AG04449 (cell line): ENCODE measurements at regions not wholly inside any gene's neighbourhood (a gene's known extent, or its start where the extent isn't known, plus 50 kb on each side); places are given as distances from the start of the nearest gene placed in this dataset.

Source experiments
- CTCF ChIA-PET: fragments of 350-600 bp; formaldehyde crosslinking; extraction: SDS; loops from one replicate; lab custom pipeline; 2021; ENCODE audit warnings: antibody characterized with exemption; lab: Yijun Ruan, JAX
- POLR2A ChIA-PET: fragments of 400-600, 350-600 bp; formaldehyde crosslinking; extraction: SDS; loops from one replicate; lab custom pipeline; 2020; ENCODE audit warnings: antibody characterized with exemption, inconsistent platforms; lab: Yijun Ruan, JAX
- DNase-seq: peaks from one replicate; pipeline ENCODE4 v3.0.0-alpha.2; 2010; ENCODE audit warnings: low read depth, low spot score
- H3K4me3 ChIP-seq: 2 replicates; pipeline ENCODE4 v1.5.1; 2011; ENCODE audit warnings: low read depth, mild to moderate bottlenecking, control low read depth, low read length
- TF ChIP-seq, protein P1 (sequence below): IDR thresholded peaks from one replicate; pipeline ENCODE4 v1.5.1; 2011; ENCODE audit warnings: mild to moderate bottlenecking, moderate library complexity, low read length, control low read depth, inconsistent platforms; ENCODE audit not compliant: insufficient read depth; ENCODE audit errors: missing control alignments

DNA sequence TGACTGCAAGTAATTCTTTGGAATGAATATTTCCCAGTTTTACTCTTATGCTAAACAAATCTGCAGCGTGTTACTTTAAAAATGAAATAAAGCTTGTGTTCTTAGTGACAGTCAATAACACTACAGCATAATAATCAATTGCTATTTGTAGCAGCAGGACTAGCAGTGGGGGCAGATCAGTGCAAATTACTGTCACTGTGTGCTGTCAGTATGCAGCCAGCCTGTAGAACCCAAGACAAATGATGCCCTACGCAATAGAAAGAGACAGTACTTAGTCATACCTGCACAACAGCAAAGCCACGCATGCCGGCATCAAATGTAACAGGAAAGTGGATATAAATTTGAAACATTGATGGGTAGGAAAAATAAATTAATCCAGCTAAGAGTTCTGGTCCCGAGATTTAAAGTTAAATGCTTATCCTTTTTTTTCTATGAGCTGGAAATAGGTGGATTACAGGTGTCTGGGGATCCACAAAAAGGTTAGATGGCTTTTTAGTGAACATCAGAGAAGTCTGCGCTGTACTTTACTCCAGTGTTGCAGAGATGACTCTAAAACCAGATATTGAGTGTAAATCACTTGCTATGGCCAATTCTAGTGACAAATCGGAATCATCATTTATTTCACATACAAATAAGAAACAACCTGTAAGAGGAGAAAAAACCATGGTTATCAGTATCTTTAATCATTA, 812.4 kb upstream of the ZEB2 start:
- TF ChIP-seq, protein P1, sequence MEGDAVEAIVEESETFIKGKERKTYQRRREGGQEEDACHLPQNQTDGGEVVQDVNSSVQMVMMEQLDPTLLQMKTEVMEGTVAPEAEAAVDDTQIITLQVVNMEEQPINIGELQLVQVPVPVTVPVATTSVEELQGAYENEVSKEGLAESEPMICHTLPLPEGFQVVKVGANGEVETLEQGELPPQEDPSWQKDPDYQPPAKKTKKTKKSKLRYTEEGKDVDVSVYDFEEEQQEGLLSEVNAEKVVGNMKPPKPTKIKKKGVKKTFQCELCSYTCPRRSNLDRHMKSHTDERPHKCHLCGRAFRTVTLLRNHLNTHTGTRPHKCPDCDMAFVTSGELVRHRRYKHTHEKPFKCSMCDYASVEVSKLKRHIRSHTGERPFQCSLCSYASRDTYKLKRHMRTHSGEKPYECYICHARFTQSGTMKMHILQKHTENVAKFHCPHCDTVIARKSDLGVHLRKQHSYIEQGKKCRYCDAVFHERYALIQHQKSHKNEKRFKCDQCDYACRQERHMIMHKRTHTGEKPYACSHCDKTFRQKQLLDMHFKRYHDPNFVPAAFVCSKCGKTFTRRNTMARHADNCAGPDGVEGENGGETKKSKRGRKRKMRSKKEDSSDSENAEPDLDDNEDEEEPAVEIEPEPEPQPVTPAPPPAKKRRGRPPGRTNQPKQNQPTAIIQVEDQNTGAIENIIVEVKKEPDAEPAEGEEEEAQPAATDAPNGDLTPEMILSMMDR: no peak
- POLR2A ChIA-PET: no interaction called here
- no peak for DNase-seq
- H3K4me3 ChIP-seq: no peak overlapping the region
- CTCF ChIA-PET: interaction anchor here (0.6 kb wide), 1 partner anchor 400 kb away, joined by 4 read pairs; no protein-coding TSS in a partner anchor

DNA sequence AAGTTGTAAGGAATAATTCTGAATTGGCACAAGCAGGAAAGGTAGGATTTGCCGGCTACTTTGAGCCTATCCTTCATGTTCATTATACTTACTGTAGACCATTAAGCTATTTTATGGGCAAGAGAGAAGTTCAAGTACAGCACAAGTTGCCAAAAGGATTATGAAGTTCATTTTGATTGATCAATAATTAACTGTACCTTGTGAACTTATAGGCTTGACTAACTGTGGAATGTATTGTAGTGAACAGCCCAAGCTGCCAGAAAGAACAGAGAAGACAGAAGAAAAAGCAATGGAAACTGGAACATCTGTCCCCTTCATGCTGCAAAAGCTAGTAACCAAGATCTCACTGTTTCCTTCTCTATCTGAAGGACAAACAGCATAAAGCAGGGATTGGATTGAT, 810.1 kb upstream of the ZEB2 start:
- ChIA-PET CTCF (no interaction called here), POLR2A (no interaction called here)
- H3K4me3 ChIP-seq: no peak overlapping the region
- TF ChIP-seq, protein P1: no peak
- no peak for DNase-seq

DNA sequence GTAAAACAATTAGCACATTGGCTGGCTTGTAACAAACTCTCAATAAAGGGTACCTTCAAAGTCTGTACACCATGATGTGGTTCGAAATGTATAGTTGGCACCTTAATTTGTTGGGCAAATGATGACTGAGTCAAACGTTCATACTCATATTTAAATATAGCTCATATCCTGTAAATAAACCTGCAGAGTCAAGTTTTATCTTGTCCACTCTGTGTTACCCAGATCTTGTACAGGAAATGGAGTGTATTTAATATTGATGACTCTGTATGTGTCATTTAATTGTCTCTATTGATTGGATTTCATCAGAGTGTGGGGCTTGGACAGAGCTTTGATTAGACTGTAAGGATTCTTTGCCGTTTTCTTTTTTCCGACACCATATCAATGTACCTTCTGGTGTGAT, 805.6 kb upstream of the ZEB2 start:
- TF ChIP-seq, protein P1: no peak
- CTCF ChIA-PET: no interaction called here
- POLR2A ChIA-PET: no interaction called here
- no peak for DNase-seq
- no peak overlapping the region for H3K4me3 ChIP-seq

DNA sequence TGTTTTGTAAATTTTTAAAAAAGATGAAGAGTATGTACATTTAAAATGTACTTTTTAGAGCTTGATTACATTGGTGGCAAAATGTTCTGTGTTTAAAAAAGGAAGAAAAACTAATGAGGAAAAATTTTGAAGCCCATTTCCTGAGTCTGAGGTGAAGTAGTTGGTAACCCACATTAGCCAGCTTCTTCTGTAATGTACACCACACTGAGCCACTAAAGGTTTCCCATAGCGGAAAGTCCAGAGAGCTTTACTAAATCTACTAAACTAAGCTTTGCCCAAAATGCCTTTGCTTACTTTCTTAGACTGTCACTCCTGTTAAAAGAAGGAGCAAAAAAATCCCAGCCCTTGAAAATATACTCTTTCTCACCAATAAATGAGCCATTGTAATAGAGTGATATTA, 804.8 kb upstream of the ZEB2 start:
- CTCF ChIA-PET: no interaction called here

DNA sequence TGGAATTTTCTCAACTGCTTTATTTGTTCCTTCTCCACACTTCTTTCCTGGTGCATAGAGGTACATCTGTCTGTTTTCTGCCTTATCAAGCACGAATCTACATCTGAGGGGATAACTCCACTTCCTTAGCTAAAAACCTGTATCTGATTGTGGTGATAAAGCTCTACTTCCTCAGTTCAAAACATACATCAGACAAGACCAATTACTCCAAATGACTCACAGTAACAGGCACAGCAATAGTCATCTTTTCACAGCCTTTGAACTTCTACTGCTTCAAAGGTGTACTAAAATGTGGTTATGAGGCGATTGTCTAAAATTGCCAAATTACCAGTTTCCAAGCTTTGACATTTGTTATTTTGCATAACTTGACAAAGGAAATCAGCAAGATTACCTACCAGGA, 803.6 kb upstream of the ZEB2 start:
- DNase-seq: no peak
- H3K4me3 ChIP-seq: no peak overlapping the region
- CTCF ChIA-PET: no interaction called here
- TF ChIP-seq, protein P1: no peak
- POLR2A ChIA-PET: no interaction called here

More for the DNA sequence above, 804.8 kb upstream of the ZEB2 start:
- DNase-seq: no peak
- TF ChIP-seq, protein P1: no peak
- H3K4me3 ChIP-seq: no peak overlapping the region
- POLR2A ChIA-PET: no interaction called here

DNA sequence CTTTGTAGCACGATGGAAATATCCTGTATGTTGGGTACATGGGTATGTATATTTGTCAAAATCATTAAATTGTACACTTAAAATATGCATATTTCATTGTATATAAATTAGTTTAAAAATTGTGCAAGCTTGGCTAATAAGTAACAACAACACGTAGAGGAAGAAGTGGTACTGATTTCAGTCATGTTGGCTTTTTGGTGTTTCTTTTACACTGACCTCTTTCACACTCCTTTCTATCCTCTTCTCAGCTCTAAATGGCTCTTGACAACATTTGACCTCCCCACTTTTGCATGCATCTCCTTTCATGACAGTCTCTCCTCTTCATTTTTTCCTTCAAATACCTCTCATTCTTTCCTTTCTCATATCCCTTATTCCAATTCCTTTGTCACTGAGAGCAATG, 801.4 kb upstream of the ZEB2 start:
- H3K4me3 ChIP-seq: no peak overlapping the region
- TF ChIP-seq, protein P1: no peak
- ChIA-PET CTCF (no interaction called here), POLR2A (no interaction called here)
- DNase-seq: no peak
